Fibroblast of the aortic adventitia (primary cell): ENCODE measurements at regions not wholly inside any gene's neighbourhood (a gene's known extent, or its start where the extent isn't known, plus 50 kb on each side); places are given as distances from the start of the nearest gene placed in this dataset.

Experiments used
- DNase-seq: peaks from one replicate; pipeline ENCODE4 v3.0.0-alpha.2; 2010; ENCODE audit warnings: low read depth
- H3K4me3 ChIP-seq: 2 replicates; pipeline ENCODE4 v1.5.1; 2011; ENCODE audit warnings: low read depth, mild to moderate bottlenecking, control low read depth, low read length, moderate library complexity
- TF ChIP-seq, protein P1 (sequence below): IDR thresholded peaks from 2 replicates; pipeline ENCODE4 v1.5.1; 2011; ENCODE audit warnings: mild to moderate bottlenecking, low read length, control low read depth, inconsistent platforms; ENCODE audit not compliant: insufficient read depth

DNA sequence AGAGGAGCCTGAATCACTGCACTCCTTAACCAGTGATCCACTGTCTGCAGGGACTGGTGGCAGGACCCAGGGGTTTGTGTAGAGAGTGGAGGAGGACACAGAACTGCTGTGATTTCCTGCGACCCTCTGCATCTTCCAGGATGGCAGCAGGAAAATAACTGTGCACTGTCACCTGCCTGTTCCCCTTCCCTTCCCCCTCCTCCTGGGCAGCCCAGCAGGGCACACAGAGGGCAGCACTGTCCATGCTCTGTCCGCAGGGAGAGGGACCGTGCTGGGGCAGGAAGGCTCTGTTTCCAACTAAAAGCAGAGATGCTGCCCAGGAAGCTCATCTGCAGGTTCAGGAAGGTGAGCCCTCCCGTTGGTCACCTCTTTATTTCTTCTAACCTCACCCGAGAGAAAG lies 168.7 kb downstream of the ZBTB18 start:
- DNase-seq, result no peak
- H3K4me3 ChIP-seq, result no peak overlapping the region
- TF ChIP-seq, protein P1, sequence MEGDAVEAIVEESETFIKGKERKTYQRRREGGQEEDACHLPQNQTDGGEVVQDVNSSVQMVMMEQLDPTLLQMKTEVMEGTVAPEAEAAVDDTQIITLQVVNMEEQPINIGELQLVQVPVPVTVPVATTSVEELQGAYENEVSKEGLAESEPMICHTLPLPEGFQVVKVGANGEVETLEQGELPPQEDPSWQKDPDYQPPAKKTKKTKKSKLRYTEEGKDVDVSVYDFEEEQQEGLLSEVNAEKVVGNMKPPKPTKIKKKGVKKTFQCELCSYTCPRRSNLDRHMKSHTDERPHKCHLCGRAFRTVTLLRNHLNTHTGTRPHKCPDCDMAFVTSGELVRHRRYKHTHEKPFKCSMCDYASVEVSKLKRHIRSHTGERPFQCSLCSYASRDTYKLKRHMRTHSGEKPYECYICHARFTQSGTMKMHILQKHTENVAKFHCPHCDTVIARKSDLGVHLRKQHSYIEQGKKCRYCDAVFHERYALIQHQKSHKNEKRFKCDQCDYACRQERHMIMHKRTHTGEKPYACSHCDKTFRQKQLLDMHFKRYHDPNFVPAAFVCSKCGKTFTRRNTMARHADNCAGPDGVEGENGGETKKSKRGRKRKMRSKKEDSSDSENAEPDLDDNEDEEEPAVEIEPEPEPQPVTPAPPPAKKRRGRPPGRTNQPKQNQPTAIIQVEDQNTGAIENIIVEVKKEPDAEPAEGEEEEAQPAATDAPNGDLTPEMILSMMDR, result no peak

DNA sequence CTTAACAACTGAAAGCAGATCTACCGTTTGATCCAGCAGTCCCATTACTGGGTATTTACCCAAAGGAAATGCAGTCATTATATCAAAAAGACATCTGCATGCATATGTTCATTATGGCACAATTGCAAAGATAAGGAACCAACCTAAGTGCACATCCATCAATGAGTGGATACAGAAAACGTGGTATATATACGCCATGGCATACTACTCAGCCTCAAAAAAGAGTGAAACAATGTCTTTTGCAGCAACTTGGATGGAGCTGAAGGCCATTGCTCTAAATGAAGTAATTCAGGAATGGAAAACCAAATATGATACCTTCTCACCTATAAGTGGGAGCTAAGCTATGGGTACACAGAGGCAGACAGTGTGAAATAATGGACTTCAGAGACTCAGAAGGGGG lies 169.3 kb downstream of the ZBTB18 start:
- no peak for DNase-seq
- TF ChIP-seq, protein P1, result no peak

DNA sequence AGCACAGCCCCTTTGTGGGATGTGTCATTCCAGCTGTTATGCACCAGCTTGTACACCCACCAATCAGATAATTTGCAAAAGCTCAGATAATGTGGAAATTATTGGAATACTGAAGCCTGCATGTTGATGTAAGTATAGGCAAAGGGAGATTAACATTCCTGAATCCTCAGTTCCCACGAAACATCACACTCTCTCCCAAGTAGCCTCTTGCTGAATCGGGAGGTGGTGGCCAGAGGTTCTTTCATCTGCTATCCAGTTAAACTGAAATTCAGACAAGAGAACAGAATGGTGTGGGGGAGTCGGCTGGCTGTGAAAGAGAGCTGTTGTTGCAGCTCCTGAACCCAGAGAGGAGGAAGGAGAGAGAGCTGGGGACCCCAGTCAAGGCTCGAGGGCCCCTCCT lies 170.9 kb downstream of the ZBTB18 start:
- TF ChIP-seq, protein P1, result no peak
- H3K4me3 ChIP-seq, result no peak overlapping the region
- peak; percentile 34 for DNase-seq

More for the DNA sequence above, 169.3 kb downstream of the ZBTB18 start:
- H3K4me3 ChIP-seq, result no peak overlapping the region

DNA sequence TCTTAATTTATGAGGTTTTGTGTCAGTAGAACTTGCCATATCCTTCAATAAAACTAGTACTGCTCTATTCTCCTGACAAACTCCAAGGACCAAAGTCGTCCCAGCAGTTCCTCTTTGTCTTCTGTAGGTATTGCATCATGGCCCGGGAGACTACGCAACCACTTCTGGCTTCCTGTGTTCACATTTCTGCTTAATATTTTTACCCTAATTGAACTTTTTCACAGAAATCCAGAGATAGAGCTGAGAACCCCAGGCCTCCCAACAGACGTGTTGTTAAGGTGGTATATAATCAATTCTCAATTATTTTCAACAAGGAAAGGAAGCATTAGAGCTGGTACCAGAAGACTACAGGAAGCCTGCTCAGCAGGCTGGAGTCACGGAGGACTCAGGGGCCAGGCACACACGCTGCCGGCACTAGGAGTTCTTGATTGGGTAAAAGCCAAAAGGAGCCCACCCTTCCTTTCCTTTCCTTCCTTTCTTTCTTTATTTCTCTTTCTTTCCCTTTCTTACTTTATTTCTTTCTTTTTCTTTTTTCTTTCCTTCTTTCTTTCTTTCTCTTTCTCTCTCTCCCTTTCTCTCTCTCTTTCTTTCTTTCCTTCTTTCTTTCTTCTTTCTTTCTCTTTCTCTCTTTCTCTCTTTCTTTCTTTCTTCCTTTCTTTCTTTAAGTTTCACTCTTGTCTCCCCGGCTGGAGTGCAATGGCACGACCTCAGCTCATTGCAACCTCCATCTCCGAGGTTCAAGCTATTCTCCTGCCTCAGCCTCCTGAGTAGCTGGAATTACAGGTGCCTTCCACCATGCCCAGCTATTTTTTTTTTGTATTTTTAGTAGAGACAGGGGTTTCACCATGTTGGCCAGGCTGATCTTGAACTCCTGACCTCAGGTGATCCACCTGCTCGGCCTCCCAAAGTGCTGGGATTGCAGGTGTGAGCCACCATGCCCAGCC lies 173.7 kb downstream of the ZBTB18 start:
- no peak for DNase-seq
- TF ChIP-seq, protein P1, result no peak

DNA sequence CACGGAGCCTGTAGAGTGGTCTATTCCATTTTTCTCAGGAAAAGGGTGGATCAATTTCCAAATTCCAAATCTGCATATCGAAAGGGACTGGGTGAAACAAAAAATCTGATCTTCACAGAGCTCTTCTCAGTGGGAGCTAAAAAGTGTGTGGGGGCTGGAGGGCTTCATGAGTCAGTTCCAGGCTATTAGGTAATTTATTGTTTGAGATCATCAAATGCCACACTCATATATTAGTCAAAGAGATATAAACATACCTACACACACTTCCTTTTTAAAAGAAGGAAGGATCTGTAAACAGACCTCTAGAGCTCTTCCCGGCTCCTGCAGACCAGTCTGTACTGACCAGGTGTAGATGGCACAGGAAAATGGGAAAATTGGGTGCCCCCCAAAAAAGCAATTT lies 175.4 kb downstream of the ZBTB18 start:
- TF ChIP-seq, protein P1, result no peak
- no peak overlapping the region for H3K4me3 ChIP-seq
- no peak for DNase-seq

More for the DNA sequence above, 173.7 kb downstream of the ZBTB18 start:
- H3K4me3 ChIP-seq, result no peak overlapping the region

DNA sequence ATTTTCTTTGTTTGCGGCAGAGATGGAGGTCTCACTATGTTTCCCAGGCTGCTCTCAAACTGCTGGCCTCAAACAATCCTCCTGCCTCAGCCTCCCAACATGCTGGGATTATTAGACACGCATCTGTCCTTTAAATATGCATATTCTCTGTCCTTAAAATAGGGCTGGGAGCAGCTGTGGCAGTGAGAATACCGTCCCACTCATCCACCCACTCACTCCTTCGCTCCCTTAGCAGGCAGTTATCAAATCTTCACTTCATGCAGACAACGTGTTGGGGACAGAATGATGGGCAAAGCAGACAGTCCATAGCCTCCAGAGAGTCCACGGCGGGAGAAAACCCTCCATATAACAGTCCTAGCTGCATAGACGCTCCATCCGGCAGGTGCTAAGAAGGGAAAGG lies 179.4 kb downstream of the ZBTB18 start:
- TF ChIP-seq, protein P1, result no peak
- H3K4me3 ChIP-seq, result no peak overlapping the region
- no peak for DNase-seq
